ENCODE measurements at regions not wholly inside any gene's neighbourhood (a gene's known extent, or its start where the extent isn't known, plus 50 kb on each side); places are given as distances from the start of the nearest gene placed in this dataset.

- DNase-seq (ENCODE audit: low spot score): no peak
- no peak for FAIRE-seq
Observed at GRCh38 chr5:39497322-39497721, 72.5 kb upstream of the DAB2 start.

- no peak for DNase-seq (ENCODE audit: low spot score)
- no peak for FAIRE-seq
Observed at GRCh38 chr5:39495227-39495626, 70.4 kb upstream of the DAB2 start.

- FAIRE-seq: no peak
- DNase-seq (ENCODE audit: low spot score): no peak
Observed at GRCh38 chr5:39494534-39494933, 69.8 kb upstream of the DAB2 start.

- FAIRE-seq: no peak
Observed at GRCh38 chr5:39494107-39494510, 69.3 kb upstream of the DAB2 start.

GRCh38 chr5:39491210-39491609, 66.4 kb upstream of the DAB2 start:
- FAIRE-seq: no peak
- DNase-seq (ENCODE audit: low spot score): no peak

More at GRCh38 chr5:39494107-39494510, 69.3 kb upstream of the DAB2 start:
- DNase-seq (ENCODE audit: low spot score): no peak

GRCh38 chr5:39489263-39489662, 64.5 kb upstream of the DAB2 start:
- DNase-seq (ENCODE audit: low spot score): no peak
- FAIRE-seq: no peak

- DNase-seq (ENCODE audit: low spot score) (no peak), FAIRE-seq (no peak)
Observed at GRCh38 chr5:39486790-39487189, 62.0 kb upstream of the DAB2 start.

GRCh38 chr5:39486361-39486760, 61.6 kb upstream of the DAB2 start:
- FAIRE-seq (no peak), DNase-seq (ENCODE audit: low spot score) (no peak)

GRCh38 chr5:39485079-39485478, 60.3 kb upstream of the DAB2 start:
- DNase-seq (ENCODE audit: low spot score) (no peak), FAIRE-seq (no peak)

GRCh38 chr5:39484673-39485072, 59.9 kb upstream of the DAB2 start:
- DNase-seq (ENCODE audit: low spot score) (no peak), FAIRE-seq (no peak)

GRCh38 chr5:39482098-39482497, 57.3 kb upstream of the DAB2 start:
- FAIRE-seq (no peak), DNase-seq (ENCODE audit: low spot score) (no peak)

GRCh38 chr5:39479537-39479936, 54.8 kb upstream of the DAB2 start:
- no peak for FAIRE-seq

GRCh38 chr5:39478863-39479262, 54.1 kb upstream of the DAB2 start:
- DNase-seq (ENCODE audit: low spot score): no peak
- FAIRE-seq: no peak

More at GRCh38 chr5:39479537-39479936, 54.8 kb upstream of the DAB2 start:
- DNase-seq (ENCODE audit: low spot score): no peak

GRCh38 chr5:39476843-39477220, 52.1 kb upstream of the DAB2 start:
- DNase-seq (ENCODE audit: low spot score) (no peak), FAIRE-seq (no peak)

GRCh38 chr5:39475881-39476842, 51.4 kb upstream of the DAB2 start:
- DNase-seq (ENCODE audit: low spot score) (no peak), FAIRE-seq (peak; percentile 28)

- no peak for FAIRE-seq
- DNase-seq (ENCODE audit: low spot score): no peak
Observed at GRCh38 chr5:39475159-39475571, 50.4 kb upstream of the DAB2 start.

All from RCC 7860 (cell line).